ENCODE measurements at regions not wholly inside any gene's neighbourhood (a gene's known extent, or its start where the extent isn't known, plus 50 kb on each side); places are given as distances from the start of the nearest gene placed in this dataset.

- TF ChIP-seq EP300 (IDR thresholded peaks at IDR 0.05) = no peak
- no peak for TF ChIP-seq POLR2AphosphoS5 (IDR thresholded peaks at IDR 0.05)
- no peak for TF ChIP-seq POLR2A (IDR thresholded peaks at IDR 0.05)
- TF ChIP-seq CTCF (IDR thresholded peaks at IDR 0.05) = no peak
Observed at GRCh38 chr6:14058029-14058695, 59.4 kb upstream of the CD83 start.

Measured in stomach (tissue), 4 donors.